ENCODE measurements at regions not wholly inside any gene's neighbourhood (a gene's known extent, or its start where the extent isn't known, plus 50 kb on each side); places are given as distances from the start of the nearest gene placed in this dataset.

DNA sequence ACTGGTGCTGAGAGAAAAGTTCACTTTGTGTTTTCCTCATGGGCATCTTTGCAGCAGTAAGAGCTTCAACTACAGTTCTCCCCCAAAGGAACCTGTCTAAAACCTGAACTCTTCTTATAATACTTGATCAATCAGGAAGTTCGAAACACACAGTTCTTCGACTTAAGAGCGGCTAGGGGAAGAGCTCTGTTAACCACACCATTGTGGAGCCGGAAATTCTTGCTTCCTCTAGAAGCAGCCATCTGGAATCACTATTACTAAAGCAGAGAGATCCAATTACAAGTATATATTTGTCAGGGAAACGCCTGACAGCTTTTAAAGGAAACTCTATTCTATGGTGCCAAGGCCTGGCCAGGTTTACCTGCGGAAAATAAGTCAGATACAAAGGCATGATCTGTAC lies 337.3 kb upstream of the CBLB start:
- TF ChIP-seq CTCF (IDR thresholded peaks at IDR 0.05; ENCODE audit: insufficient read depth, low read depth, low read length), result no peak
- DNase-seq (ENCODE audit: low read depth), result peak; percentile 19
- H3K4me3 ChIP-seq (ENCODE audit: low read depth, low read length), result no peak overlapping the region

- TF ChIP-seq CTCF (IDR thresholded peaks at IDR 0.05; ENCODE audit: insufficient read depth, low read depth, low read length), result no peak
- DNase-seq (ENCODE audit: low read depth), result no peak
- H3K4me3 ChIP-seq (ENCODE audit: low read depth, low read length), result no peak overlapping the region
Measured at GRCh38 chr3:106206613-106207012, 337.8 kb upstream of the CBLB start.

- H3K4me3 ChIP-seq (ENCODE audit: low read depth, low read length), result no peak overlapping the region
- no peak for TF ChIP-seq CTCF (IDR thresholded peaks at IDR 0.05; ENCODE audit: insufficient read depth, low read depth, low read length)
- peak; percentile 72 for DNase-seq (ENCODE audit: low read depth)
Measured at GRCh38 chr3:106208251-106208650, 339.4 kb upstream of the CBLB start.

DNA sequence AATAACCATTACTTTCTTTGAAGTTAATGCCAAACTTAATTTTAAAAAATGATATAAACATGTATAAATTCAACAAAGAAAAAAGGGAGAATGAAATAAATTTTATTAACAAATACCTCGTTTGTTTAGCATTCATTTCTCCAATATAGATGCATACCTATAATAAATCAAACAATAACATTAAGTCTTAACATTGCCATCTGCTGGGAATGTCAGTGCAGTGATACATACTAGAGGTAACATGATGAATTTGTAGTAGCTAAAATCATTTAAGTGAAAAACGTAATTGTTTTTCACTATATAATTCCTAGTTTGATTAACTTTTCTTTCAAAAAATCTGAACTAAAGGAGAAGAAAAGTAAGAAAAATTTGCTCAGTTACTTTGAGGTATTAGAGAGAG lies 340.2 kb upstream of the CBLB start:
- no peak overlapping the region for H3K4me3 ChIP-seq (ENCODE audit: low read depth, low read length)
- peak; percentile 17 for DNase-seq (ENCODE audit: low read depth)
- peak; percentile 9 for TF ChIP-seq CTCF (IDR thresholded peaks at IDR 0.05; ENCODE audit: insufficient read depth, low read depth, low read length)

DNA sequence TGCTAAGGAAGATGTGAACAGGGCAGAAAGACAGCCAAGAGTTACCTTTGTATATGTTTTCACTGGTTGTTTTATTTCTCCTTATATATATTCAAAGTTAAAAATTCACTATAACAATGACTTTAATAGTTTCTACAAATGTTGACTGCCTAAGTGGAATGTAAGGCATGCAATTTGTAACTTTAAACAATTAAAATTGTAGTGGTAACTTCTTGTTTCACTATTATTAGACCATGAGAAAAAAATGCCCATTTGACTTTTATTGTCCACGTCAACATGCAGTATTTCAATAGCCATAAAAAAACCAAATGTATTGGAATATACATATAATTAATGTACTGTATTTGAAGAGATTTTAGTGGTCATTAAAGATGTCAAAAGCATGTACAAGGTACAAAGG lies 340.7 kb upstream of the CBLB start:
- no peak overlapping the region for H3K4me3 ChIP-seq (ENCODE audit: low read depth, low read length)
- no peak for DNase-seq (ENCODE audit: low read depth)
- TF ChIP-seq CTCF (IDR thresholded peaks at IDR 0.05; ENCODE audit: insufficient read depth, low read depth, low read length), result no peak

DNA sequence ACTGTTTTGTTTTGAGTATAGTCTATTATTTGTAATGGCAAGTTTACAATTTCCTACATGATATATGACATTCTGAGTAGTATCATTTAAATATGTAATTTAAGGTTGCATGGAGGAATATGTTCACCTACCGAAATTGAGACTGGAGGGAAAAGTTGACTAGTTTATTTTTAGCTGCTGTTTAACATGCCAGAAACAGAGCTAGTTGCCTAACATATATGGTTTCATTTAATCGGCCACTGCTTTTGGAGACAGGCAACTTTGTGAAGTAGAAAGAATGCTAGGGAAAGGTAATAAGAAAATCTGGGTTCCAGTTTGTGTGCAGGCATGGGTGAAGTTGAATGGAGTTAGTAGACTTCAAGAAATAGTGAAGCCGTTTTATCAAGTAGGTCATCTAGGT lies 342.1 kb upstream of the CBLB start:
- H3K4me3 ChIP-seq (ENCODE audit: low read depth, low read length), result no peak overlapping the region
- peak; percentile 6 for DNase-seq (ENCODE audit: low read depth)
- no peak for TF ChIP-seq CTCF (IDR thresholded peaks at IDR 0.05; ENCODE audit: insufficient read depth, low read depth, low read length)

- TF ChIP-seq CTCF (IDR thresholded peaks at IDR 0.05; ENCODE audit: insufficient read depth, low read depth, low read length), result no peak
- peak; percentile 36 for DNase-seq (ENCODE audit: low read depth)
- no peak overlapping the region for H3K4me3 ChIP-seq (ENCODE audit: low read depth, low read length)
Measured at GRCh38 chr3:106212665-106213222, 343.9 kb upstream of the CBLB start.
